Fibroblast of peridontal ligament (primary cell): ENCODE measurements at regions not wholly inside any gene's neighbourhood (a gene's known extent, or its start where the extent isn't known, plus 50 kb on each side); places are given as distances from the start of the nearest gene placed in this dataset.

Source experiments
- DNase-seq: peaks from one replicate; pipeline ENCODE4 v3.0.0-alpha.2; 2010; ENCODE audit errors: extremely low read depth

- DNase-seq = no peak
Measured at GRCh38 chr20:6884114-6884513, 116.6 kb downstream of the BMP2 start.

DNA sequence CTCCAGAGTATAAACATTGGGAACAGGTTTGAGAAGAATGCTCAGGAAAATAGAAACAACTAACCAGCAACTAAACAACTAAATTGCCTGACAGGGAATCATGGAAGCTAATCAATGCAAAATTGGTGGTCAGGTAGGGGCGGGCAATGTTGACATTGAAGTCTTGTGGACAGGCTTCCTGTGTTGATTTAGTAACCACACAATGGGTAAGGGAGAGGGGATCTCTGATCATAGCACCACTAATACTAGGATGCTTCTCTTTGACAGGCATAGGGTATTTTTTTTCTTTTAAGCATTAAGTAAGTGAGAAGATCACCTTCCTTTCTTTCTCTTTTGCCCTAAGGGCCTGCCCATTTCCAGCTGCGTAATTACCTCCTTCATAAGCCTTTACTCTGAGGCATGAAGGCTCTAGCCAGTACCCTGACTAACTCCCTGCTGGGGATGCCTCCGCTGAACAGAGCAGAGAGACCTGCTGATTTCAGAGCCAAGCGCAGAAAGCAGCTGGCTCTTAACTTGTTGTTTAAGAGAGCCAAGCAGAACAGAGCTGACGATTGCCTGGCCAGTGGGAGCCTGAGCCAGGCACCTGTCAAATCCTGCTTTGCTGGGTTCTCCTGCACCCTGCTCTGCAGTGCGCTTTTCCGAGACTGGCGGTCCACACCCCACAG lies 118.7 kb downstream of the BMP2 start:
- no peak for DNase-seq

DNA sequence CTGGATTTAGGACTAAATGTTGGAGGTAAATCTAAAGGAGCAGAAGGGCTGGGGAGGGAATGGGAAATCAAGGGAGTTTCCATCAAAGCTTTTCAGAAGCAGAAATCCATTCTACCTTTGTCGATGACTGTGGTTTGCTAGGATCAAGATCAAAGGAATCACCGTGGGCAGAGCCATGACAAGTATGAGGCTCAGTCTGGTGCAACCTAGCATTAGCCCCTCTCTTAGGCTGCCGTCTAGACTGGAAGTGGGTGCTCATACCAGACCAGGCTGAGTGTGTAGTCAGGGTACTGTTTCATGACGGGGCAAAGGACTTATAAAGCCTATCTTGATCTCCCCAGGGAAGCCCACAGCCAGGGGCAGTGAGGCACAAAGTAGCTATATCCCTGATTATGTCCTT lies 120.5 kb downstream of the BMP2 start:
- no peak for DNase-seq

- DNase-seq = no peak
Measured at GRCh38 chr20:6888736-6889395, 121.4 kb downstream of the BMP2 start.

DNA sequence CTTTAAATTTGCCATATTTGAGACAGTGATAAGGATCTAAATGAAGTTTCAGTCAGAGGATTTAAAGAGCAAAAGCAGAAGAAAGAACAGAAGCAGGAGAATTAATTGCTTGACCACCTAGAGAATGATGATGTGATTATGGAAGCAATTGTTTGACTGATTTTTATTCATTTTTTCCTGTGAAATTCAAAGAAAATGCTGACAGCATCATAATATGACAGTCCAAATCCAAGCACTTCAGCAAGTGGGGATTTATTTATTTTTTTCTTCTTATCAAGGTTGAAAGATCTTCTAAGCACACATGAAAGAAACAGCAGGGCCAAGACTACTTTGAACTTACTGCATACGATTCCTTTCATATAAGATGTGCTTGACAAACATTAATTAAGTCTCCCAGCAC lies 125.2 kb downstream of the BMP2 start:
- no peak for DNase-seq

DNA sequence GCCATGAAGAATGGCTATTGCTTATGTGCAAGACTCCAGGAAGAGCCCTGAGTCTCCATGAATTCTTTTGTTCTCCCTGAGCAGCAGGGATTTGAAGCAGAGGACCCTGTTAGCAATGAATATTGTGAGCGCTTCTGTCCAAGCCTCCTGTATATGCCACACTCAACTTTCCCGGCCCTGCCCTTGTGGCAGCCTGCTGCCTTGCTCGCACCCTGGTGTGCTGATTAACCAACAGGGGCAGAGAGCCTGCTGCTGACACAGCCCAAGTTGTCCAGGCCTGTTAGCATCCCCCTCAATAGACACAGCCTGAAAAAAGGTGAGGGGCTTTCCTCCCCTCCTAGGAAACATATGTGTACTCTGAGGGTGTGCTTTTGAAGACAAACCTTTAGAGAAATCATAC lies 131.4 kb downstream of the BMP2 start:
- DNase-seq = no peak

DNA sequence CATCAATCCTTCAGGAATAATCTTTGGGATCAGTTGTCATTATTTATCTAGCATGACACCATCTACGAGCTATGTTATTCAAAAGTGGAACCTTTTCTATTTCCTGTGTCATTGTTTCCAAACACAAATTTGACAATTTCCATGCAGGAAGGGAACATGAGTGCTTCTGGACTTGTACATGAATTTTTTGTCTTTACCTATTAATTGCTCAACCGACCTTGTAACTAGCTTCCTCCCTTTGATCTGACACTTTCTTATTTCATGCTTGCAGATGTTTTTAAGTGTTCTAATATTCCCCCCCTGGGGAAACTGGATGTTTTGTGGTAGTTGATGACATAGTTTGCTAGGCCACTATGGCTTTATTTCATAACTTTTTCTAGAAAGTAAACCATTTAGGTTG lies 139.4 kb downstream of the BMP2 start:
- no peak for DNase-seq

DNA sequence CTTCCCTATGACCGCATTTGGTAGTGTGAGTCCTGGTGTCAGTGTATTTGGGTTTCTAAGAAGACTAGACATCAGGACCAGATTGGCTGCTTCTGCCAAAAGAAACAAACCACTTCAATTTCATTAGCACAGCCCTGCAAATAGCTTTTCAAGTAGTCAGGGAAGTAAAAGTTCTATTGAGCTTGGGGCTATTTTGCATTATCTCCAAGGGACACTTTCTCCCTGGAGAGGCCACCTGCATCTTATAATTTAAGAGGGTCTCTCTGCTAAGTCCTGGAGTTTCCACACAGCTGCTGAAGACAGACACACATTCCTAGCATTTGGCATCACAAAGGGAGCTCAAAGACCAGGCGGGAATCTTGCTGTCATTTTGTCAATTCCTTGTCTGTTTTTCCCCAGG lies 141.2 kb downstream of the BMP2 start:
- no peak for DNase-seq

DNA sequence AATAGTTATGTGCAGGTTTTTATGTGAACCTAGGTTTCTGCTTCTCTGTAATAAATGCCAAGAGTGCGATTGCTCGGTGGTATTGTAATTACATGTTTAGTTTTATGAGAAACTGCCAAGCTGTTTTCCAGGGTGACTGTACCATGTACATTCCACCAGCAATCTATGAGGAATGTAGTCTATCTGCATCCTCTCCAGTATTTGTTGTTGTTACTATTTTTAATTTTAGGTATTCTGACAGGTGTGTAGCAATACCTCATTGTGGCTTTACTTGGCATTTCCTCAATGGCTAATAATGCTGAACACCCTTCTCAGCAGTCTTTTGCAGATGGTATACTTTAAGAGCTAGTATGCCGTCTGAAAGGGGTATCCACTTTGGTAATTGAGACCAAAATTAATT lies 142.1 kb downstream of the BMP2 start:
- DNase-seq = no peak

GRCh38 chr20:6914986-6915385 lies 147.5 kb downstream of the BMP2 start:
- DNase-seq = no peak

GRCh38 chr20:6916938-6917337 lies 149.5 kb downstream of the BMP2 start:
- no peak for DNase-seq

GRCh38 chr20:6919792-6920468 lies 152.4 kb downstream of the BMP2 start:
- no peak for DNase-seq

DNA sequence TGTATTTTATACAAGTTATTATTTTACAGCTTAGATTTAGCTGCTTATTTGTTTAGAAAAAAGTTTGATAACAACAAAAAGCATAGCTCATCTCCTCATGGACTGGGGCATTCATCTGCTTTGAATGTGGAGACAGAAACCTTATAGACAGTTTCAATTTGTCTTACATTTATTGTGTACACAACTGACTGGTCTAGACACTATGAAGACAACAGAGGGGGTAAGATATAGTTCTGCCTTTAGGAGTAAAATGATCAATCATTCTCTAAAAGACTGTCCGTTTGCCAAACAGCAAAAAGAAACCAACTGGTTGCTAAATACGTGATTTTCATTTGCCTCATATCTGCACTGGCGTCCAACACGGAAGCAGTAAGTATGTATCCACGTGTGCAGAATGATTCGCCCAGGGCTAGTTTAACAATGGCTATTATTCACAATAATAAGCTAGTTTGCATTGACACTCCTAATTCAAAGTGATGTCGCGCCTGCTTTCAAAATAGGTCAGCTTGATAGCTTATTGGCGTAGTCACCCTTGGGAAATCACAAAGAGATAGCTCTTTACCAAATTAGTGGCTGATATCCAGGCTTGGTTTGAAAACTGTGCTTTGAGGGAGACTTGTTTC lies 153.6 kb downstream of the BMP2 start:
- DNase-seq = no peak

GRCh38 chr20:6921717-6922386 lies 154.4 kb downstream of the BMP2 start:
- no peak for DNase-seq

DNA sequence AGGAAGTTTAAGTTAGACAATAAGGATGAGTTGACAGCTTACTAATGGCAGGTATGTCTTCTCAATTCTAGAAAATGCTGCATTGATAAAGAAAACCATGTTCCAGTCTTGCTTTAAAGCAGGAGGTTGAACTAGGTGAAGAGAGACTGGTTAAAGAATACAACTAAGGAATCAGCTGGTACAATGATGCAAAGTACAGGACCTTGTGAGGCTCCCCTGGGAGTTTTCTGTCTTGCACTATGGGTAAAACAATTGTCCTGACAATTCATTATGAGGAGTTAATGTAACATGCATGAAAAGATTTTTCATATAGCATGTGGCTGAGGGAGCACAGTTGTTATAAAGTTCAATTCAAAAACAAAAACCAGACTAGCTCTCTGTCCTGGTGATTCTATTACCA lies 157.2 kb downstream of the BMP2 start:
- no peak for DNase-seq

DNA sequence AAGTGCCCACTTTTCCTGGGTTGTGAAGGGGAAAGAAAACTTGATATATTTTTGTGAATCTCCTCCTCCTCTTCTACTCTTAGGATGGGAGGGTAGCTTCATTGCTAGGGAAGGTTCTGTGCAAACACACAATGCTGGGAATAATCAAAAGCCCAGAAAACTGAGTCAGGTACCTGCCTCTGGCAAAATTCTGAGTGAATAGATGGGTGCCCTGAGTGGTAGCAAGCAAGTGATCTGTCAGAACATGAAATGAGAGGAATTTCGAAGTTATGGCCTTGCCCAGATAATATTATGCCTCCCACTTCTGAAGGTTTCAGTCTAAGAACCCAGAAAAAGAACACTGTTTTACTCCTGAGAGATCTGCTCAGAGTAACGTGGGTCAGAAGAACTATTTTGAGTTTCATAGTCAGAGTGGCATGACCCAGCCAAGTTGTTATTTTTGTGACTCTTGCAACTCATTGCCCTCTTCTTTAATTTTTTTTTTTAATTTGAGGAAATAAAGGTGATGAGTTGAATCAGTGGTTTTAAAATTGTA lies 158.3 kb downstream of the BMP2 start:
- DNase-seq = no peak

DNA sequence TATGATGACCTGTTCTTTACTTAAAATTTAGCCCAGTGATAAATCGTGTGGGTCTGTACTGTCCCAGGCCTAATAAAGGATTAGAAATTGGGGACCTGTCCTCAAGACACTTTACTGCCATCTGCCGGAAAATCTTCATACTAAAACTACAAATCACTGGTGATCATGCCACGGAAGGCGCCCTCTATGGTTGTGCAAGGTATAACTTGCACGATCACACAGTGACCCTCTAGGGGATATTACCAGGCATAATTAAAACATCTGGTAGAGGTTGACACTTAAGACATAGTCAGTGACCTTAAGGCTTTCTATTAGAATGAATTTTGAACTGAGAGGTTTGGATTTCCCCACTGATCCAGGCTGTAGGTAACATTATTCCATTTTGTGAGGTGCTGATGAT lies 172.6 kb downstream of the BMP2 start:
- no peak for DNase-seq

GRCh38 chr20:6940876-6941275 lies 173.4 kb downstream of the BMP2 start:
- no peak for DNase-seq

DNA sequence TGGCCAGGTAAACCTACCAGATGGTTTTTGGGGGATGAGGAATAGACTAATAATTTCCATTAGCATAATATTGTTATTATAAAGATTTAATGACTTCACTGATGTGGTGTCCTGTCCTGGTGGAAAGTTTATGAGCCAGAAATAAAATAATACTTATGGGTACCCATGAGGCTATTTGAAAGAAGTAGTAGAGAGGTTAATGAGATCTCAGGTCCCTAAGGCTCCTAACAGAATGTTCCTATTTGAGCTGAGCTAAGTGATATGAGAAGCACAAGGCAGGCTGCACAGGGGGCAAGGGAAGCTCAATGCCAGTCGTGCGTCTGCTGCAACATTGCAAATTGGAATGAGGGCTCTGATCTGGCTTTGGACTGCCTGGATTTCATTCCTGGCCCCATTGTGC lies 174.1 kb downstream of the BMP2 start:
- DNase-seq = no peak

GRCh38 chr20:6942266-6942665 lies 174.8 kb downstream of the BMP2 start:
- no peak for DNase-seq

DNA sequence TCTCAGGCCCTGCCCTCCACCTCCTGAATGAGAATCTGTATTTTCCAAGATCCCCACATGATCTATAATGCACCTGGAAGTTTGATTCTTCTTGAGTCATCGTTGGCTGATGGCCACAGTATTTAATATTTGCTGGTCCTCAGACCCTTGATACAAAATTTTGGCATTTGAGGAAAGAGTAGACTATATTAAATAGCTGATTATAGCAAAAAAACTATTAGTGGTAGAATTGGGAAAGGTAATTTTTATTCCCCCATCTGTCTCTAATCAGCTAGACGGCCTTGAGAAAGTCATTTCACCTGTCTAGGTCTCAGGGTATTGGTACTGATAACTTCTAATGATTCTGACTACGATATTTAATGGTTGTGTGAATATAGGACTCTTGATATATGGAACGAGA lies 176.8 kb downstream of the BMP2 start:
- no peak for DNase-seq

- DNase-seq = no peak
Measured at GRCh38 chr20:6953611-6954010, 186.1 kb downstream of the BMP2 start.
